GM19043 (cell line): ENCODE measurements at regions not wholly inside any gene's neighbourhood (a gene's known extent, or its start where the extent isn't known, plus 50 kb on each side); places are given as distances from the start of the nearest gene placed in this dataset.

Experiments used
- ATAC-seq: cut with Tn5 transposase; IDR thresholded peaks from one replicate; pipeline ENCODE4 v1.9.1; 2021; ENCODE audit warnings: low read depth; ENCODE audit not compliant: unreplicated experiment

- ATAC-seq, result no peak
Measured at GRCh38 chr4:105092356-105092755, 54.3 kb upstream of the TET2 start.

DNA sequence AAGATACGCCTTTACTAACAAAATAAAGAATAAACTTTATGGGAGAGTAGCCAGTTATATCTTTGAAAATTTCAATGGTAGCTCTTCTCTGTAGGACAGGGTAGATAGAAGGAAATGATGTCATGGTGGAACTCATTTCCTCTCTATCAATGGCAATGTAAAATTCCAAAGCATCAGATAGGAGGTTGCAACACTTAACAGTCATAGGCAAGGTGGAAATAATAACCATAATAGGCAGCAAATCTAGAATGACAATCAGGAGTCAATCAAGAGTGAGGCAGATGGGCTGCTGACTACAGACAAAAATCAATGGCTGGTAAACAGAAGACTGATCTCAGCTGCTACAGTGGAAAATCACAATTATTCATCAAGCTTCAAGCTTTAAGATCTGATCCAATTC lies 53.9 kb upstream of the TET2 start:
- ATAC-seq, result no peak

GRCh38 chr4:105093975-105094374 lies 52.7 kb upstream of the TET2 start:
- ATAC-seq, result no peak
